GM18951 (cell line): ENCODE measurements at regions not wholly inside any gene's neighbourhood (a gene's known extent, or its start where the extent isn't known, plus 50 kb on each side); places are given as distances from the start of the nearest gene placed in this dataset.
"Not testable (repeated sequence)": the region's sequence is repeated elsewhere in the genome, so short reads cannot be mapped to it uniquely, and the experiment has no call there.

Source experiments
- POLR2A ChIP-seq: IDR thresholded peaks from 4 replicates; pipeline ENCODE4 v1.6.1; 2011; ENCODE audit warnings: mild to moderate bottlenecking; ENCODE audit not compliant: insufficient read length, insufficient read depth; ENCODE audit errors: extremely low read depth
- in situ Hi-C: fragments of 300-500 bp; cut with MboI; formaldehyde crosslinking; loops from one replicate; pipeline ENCODE4 v1.12.0; 2022; ENCODE audit warnings: low sequenced_read_pairs, mixed read lengths, inconsistent platforms; ENCODE audit not compliant: unreplicated experiment

DNA sequence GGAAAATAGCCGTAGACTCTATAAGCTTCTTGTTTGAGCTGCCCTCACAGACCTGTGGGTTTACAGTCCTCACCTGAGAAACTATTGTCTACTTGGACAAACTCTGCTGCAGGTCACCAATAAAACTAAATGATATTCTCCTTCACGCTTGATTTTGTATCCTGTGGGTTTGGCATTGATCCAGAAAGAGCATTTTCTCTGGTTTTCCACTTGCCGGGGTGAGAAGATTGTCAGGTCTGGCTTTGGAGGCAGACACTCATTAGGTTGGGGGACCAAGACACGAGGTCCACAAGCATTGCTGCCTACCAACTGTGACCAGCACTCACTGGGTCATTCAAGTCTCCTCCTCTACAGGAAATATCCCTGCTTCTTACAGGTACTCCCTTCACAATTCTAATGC, 68.5 kb downstream of the CDC14C start:
- in situ Hi-C loops, result no loop called here

DNA sequence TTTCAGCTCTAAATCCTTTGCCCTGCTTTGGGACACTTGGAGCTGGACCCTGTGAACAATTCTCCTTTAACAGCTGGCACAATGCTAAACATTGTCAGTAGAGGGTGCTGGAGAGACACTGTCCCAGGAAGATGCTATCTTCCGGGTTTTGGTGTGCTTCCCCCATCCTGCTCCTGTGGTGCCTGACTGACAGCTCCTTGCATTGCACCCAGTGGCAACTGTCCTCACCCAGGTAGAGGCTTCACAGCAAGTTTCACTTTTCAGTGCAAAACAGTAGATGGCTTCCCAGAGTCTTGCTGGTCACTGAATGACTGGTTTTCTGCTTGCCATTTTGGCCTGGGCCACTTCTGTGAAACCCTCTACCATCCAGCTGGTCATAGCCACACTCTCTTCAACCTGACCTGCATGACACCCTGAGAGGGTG, 77.3 kb downstream of the CDC14C start:
- in situ Hi-C loops, result no loop called here

More for the DNA sequence above, 68.5 kb downstream of the CDC14C start:
- TF ChIP-seq POLR2A, result no peak

DNA sequence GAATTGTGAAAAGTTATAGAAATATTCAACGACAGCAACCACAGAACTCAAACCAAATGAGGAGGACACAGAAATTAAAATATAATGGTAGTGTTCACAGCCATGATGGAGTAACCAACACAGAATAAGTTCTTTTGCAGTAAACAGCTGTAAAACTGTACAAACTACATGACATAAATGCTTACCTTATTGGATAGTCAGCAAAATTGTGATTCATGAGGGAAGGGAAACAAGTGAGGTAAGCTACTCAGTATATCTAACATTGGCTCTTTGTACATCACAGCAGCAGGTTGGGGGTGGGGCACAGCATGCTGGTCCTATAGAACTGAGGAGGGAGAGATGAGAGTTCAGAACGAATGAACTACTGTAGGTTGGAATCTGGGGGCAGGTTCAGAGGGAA, 86.4 kb downstream of the CDC14C start:
- TF ChIP-seq POLR2A, result no peak
- in situ Hi-C loops, result no loop called here

More for the DNA sequence above, 77.3 kb downstream of the CDC14C start:
- TF ChIP-seq POLR2A, result no peak

DNA sequence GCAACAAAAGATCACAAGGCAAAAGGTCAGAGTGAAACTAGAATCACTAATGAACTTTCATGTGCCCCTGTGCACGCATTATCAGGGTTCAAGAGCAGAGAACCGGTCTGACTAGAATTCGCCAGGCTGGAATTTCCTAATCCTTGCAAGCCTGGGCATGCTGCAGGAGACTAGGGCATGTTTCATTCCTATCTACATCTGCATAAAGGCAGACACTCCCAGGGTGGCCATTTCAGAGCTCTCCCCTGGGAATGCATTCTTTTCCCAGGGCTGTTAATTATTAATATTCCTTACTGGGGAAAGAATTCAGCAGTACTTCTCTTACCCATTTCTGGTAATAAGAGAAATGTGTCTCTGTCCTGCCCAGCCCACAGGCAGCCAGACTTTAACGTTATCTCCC, 90.5 kb downstream of the CDC14C start:
- TF ChIP-seq POLR2A, result no peak
- in situ Hi-C loops, result no loop called here

DNA sequence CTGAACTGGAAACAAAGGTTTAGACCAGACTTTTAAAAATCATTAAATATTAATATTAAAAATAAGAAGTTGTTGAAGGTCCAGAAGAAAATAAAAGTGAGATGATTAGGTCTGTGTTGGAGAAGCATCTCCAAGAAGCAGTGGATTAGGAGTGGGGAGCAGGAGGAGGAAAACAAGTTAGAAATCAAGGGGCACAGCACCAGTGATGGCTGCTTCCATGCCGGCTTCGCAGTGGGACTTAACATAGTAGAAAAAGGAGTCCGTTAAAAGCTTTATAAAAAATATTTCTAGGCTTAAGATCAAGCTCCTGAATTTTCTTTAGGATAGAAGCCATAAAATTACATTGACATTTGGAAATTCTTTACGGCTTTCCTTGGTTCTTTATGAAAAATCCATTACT, 95.8 kb downstream of the CDC14C start:
- no peak for TF ChIP-seq POLR2A
- in situ Hi-C loops, result no loop called here

DNA sequence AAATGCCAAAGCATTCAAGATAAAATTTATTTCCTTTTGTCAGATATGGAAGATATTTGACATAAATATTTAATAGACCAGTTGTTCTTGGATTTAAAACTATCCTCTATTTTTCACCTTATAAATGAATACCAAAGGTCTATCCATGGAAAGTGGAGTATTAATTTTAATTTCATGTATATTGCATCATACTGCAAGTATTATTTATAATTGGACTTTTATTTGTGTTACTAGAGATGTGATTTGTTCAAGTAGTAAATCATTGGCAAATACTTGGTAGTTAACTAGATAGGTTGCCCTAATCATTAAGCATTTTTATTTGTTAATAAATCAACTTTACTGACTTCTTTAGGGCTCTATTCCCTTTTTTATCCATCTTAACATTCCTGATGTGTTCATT, 98.1 kb downstream of the CDC14C start:
- no peak for TF ChIP-seq POLR2A
- in situ Hi-C loops, result no loop called here

DNA sequence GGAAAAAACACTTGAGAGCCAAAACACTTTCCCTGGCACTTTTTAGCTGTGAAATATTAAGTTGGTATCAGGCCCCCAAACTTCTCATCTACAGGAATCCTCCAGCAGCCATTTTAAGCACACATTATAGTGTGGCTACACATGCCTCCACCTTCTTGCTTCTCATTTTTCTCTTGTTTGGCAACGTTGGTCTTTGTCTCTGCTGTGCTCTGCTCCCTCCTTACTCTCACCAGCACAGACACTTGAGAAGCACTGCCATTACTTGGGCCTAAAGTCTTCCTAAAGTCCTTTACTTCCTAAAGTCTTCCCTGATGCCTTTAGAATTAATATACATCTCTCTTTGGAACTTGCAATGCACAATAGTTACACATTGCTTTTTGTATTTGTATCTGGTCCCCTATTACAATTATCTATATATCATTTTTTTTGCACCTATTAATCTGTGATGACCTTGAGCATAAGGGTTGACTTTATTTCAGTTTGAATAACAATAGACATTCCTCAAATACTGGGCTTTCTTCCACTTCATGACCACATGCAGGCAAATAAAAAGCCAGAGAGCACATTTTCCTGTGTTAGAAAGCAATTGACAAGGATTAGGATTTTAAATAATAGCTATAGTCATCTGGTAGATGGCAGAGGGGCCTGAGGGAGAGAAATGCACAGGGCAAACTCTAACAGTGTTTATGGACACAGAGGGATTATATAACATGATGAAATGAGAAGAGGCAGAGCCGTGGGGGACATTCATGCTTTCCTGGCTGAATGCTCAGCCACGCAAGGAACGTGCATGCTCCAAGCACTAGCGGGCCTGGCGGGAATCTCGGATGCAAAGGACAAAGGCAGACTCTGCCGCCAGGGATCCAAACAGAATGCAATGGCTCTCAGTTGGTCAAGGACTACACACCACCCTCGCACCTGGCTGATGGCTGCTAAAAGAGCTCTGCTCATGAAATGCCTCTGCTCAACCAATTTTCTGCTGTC, 99.3 kb downstream of the CDC14C start:
- TF ChIP-seq POLR2A, result no peak
- in situ Hi-C loops, result no loop called here

DNA sequence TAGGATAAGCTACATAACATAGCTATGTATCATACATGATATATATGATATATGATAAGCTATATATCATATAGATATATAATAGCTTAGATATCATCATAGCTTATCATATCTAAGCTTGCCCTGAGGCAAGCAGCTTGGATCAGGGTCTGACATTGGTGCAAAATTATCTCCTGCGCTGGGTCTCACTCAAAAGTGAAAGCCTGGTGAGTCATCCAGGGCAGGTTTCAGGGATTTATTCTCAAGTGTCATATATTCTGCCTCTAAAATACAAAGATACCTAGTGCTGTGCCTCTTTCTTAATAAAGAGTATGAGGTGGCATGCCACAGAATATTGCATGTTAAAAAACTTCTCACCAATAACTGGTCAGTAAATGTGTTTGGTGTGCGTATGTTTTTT, 105.9 kb downstream of the CDC14C start:
- in situ Hi-C loops, result no loop called here
- no peak for TF ChIP-seq POLR2A

DNA sequence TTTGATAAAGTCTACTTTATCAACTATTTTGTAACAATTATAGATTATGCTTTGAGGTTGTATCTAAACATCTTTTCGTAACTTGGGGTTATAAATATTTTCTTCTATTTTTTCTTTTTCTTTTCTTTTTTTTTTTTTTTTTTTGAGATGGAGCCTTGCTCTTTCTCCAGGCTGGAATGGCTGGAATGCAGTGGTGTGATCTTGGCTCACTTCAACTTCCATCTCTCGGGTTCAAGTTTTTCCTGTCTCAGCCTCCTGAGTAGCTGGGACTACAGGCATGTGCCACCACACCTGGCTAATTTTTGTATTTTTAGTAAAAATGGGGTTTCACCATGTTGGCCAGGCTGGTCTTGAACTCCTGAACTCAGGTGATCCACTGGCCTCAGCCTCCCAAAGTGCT, 108.8 kb downstream of the CDC14C start:
- in situ Hi-C loops, result not testable (repeated sequence)

DNA sequence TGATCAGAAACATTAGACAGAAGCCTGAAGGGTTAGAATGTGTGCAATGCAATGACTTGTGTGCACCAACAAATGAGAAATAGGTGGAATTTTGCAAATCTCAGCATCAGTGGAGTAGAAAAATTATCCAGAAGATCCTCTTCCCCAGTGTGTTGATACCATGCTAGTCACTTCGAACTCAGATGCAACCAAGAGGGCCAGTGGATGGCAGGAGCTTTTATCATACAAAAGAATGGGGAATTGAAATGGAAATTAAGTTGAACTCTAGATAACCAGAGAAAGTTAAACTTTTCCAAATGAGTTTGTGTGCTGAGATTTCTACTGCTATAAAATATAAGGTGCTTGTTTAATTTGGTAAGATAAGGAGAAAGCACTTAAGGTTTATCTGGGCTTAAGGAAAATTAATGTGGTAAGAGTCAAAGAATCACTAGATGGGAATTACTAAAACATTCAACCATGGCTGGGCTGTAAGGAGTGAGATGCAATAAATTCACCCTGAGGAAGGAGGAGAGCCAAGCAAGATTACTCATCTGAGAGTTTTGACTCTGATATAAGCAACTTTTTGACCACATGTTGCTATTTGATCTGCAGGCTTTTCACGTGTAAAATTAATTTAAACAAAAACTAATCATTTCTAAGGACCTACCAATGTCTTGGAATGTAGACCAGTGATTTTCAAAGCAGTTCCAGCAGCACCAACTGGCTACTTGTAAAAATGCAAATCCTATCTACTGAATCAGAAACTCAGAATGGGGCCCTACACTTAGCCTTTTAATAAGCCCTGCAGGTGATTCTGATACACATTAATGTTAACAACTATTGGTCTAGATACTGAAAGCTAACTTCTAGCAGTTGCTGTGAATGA, 113.2 kb downstream of the CDC14C start:
- no peak for TF ChIP-seq POLR2A
- in situ Hi-C loops, result no loop called here

DNA sequence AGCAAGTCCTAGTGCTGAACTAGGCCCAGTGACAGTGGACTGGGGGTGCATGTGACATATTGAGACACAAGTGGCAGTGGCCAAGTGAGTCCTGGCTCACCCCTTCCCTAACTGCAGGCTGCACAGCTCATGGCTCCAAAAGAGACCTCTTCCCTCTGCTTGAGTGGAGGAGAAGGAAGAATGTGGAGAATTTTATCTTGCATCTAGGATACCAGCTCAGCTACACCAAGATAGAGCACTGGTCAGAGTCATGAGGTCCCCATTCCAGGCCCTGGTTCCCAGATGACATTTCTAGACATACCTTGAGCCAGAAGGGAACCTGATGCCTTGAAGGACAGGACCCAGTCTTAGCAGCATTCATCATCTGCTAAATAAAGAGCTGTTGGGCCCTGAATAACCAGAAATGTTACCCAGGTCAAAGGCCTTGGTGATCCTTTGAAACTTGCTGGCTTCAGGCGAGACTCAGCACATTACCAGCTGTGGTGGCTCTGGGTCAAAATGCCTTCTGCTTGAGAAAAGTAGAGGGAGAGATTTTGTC, 114.5 kb downstream of the CDC14C start:
- in situ Hi-C loops, result no loop called here
- no peak for TF ChIP-seq POLR2A

DNA sequence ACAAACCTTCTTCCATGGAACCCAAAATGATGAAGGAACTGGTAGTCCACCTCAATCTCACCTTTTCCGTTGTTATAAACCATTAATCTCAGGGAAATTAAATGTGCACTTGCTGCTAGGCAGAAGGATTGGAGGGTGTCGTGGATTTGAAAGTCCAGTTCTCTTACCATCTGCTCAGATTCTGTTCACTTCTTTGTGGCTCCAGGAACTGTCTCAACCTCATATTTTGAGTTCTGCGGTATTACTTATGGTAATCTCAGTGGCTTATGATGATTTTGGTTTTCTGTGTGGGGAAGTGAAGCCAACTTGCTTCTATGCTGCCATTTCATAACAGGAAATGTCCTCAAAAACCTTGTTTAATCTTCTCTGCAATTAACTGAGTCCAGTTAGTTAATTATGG, 136.4 kb downstream of the CDC14C start:
- in situ Hi-C loops, result no loop called here
- no peak for TF ChIP-seq POLR2A

DNA sequence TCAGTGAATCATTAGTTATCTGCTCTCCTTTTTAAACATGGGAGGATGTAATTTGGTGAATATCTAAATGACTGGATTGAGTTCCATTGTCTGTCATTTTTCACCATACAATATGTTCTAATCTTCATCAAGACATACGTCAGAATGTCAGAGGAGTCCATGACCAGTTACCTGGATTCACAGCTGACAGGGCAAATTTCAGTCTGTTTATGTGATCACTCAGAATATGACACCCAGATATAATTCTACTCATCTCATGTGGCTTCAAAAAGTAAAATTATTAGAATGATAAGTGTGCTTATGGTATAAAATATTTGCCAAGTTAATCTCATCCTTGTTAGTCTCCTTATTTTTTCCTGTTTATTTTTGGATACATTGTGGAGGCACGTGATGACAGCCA, 150.2 kb downstream of the CDC14C start:
- no peak for TF ChIP-seq POLR2A
- in situ Hi-C loops, result no loop called here
